Type B pancreatic cell (in vitro differentiated cells): ENCODE measurements at regions not wholly inside any gene's neighbourhood (a gene's known extent, or its start where the extent isn't known, plus 50 kb on each side); places are given as distances from the start of the nearest gene placed in this dataset.

Source experiments
- DNase-seq: peaks from one replicate; pipeline ENCODE4 v3.0.0; 2021; ENCODE audit warnings: mixed read lengths; ENCODE audit not compliant: unreplicated experiment; ENCODE audit errors: extremely low spot score
- H3K27ac Mint-ChIP-seq: 2 replicates; pipeline ENCODE4 v1.8.0; 2021; ENCODE audit warnings: mild to moderate bottlenecking, mixed read lengths
- H3K27me3 Mint-ChIP-seq: 2 replicates; pipeline ENCODE4 v1.8.0; 2021; ENCODE audit warnings: mixed read lengths
- H3K36me3 Mint-ChIP-seq: 2 replicates; pipeline ENCODE4 v1.8.0; 2021; ENCODE audit warnings: mixed read lengths
- H3K4me1 Mint-ChIP-seq: one replicate; pipeline ENCODE4 v1.8.0; 2021; ENCODE audit warnings: mixed read lengths; ENCODE audit not compliant: unreplicated experiment
- H3K4me3 Mint-ChIP-seq: 2 replicates; pipeline ENCODE4 v1.8.0; 2021; ENCODE audit warnings: mild to moderate bottlenecking, mixed read lengths
- H3K9me3 Mint-ChIP-seq: 2 replicates; pipeline ENCODE4 v1.8.0; 2021; ENCODE audit warnings: mixed read lengths
- TF ChIP-seq, protein P1 (sequence below): fragments of 200-600 bp; sonication (generic); conservative IDR thresholded peaks from 2 replicates; pipeline ENCODE4 v1.5.0; 2021; ENCODE audit warnings: antibody characterized with exemption, mild to moderate bottlenecking

DNA sequence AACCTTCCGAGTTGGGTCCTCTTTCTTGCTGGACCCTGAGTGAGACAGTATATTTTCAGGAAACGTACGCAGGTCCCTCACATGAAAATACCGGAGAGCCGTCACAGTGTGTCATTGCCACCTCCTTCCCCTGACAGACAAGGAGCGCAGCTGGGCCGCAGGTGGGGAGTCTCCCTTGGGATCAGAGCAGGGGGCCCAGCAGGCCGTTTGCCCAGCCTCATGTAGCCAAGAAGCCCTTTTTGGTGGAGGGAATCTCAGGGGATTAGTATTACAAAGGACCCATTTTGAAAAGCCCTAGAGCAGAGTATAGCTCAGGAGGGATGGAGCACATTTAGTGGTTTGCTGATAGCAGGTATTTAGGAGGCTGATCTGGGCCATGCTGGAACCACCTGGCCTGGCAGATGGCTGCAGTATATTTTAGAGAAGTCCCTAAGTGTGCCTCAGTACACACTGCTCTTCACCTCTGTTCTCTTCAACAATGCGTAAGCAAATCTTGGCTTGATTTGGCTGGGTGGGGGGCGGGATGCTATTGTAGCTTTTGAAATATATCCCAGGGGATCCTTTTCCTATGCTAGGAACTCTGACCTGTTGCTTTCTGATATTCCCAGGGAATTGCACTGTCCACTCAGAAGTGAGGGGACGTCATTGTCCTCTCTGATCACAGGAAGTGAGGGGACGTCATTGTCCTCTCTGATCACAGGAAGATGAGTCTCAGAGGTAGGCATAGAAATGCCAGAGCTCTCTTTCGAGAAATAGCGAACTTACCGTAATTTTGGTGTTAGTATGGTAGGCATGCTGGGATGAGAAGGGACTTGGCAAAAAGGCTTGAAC, 171.9 kb downstream of the HRH4 start:
- TF ChIP-seq, protein P1, sequence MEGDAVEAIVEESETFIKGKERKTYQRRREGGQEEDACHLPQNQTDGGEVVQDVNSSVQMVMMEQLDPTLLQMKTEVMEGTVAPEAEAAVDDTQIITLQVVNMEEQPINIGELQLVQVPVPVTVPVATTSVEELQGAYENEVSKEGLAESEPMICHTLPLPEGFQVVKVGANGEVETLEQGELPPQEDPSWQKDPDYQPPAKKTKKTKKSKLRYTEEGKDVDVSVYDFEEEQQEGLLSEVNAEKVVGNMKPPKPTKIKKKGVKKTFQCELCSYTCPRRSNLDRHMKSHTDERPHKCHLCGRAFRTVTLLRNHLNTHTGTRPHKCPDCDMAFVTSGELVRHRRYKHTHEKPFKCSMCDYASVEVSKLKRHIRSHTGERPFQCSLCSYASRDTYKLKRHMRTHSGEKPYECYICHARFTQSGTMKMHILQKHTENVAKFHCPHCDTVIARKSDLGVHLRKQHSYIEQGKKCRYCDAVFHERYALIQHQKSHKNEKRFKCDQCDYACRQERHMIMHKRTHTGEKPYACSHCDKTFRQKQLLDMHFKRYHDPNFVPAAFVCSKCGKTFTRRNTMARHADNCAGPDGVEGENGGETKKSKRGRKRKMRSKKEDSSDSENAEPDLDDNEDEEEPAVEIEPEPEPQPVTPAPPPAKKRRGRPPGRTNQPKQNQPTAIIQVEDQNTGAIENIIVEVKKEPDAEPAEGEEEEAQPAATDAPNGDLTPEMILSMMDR, result no peak
- Mint-ChIP-seq H3K9me3 (peaks cover 6% of the 10 kb centered on the region), H3K27ac (no peak overlapping the region), H3K4me3 (no peak overlapping the region), H3K27me3 (peaks cover 4% of the 10 kb centered on the region), H3K4me1 (peaks cover 6% of the 10 kb centered on the region), H3K36me3 (no peaks in the 10 kb centered on the region)
- DNase-seq, result no peak

DNA sequence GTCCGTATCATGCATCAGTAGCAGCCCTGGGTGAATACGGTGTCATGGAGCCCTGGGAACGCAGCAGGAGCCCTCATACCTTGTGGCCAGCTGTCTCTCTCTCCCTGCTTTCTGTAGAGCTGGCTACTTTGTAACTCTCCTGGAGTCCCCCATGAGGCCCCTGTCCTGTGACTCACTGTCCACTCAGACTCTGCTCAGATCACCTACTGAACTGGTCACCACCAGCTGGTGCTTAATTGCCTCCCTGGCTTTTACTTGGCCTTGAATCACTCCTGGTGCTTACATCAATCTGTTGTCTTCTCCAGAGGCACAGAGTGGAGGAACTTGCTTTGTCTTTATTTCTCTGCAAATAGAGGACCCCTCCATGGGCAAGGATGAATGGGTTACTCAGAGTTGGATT, 172.7 kb downstream of the HRH4 start:
- no peak overlapping the region for H3K27ac Mint-ChIP-seq
- peaks cover 4% of the 10 kb centered on the region for H3K27me3 Mint-ChIP-seq
- peaks cover 6% of the 10 kb centered on the region for H3K9me3 Mint-ChIP-seq
- peaks cover 6% of the 10 kb centered on the region for H3K4me1 Mint-ChIP-seq
- no peak overlapping the region for H3K4me3 Mint-ChIP-seq
- DNase-seq, result no peak
- TF ChIP-seq, protein P1, result no peak
- H3K36me3 Mint-ChIP-seq, result no peaks in the 10 kb centered on the region

DNA sequence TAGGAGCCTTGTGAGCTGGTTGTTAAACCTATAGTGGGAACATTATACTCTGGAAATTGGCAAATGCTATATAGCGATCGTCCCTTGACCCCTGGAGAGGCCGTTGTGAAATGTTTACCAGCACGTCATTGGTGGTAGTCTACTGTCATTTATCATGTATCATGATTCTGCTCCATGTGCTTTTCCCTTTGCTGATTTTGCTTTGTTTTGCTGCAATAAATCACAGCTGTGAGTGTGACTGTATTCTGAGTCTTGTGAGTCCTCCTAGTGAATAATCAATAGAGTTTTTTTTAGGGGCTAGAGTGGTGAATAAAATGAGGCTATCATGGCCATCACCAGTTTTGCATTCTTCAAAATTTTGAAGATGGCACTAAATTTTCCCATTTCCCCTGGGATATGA, 189.1 kb downstream of the HRH4 start:
- Mint-ChIP-seq H3K27me3 (no peaks in the 10 kb centered on the region), H3K9me3 (no peaks in the 10 kb centered on the region), H3K36me3 (peaks cover 3% of the 10 kb centered on the region), H3K27ac (no peak overlapping the region), H3K4me1 (no peaks in the 10 kb centered on the region), H3K4me3 (no peak overlapping the region)
- TF ChIP-seq, protein P1, result no peak
- no peak for DNase-seq

DNA sequence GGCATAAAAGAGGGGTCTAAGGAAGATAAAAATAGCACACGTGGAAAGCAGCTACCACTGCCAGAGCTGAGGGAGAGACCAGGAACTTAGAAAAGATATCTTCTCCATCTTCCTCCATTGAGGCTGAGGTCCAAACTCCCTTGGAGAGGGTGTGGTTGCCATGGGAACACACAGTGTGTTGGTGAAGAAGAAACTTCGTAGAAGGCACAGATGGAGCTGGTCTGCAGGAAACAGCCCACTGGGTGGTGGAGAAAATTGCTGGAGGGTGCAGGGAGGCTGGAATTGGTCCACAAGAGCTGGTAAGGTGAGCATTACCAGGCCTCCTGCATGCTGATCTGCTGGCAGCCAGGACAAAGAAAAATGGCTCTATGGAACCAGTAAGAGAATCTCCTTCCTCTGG, 191.0 kb downstream of the HRH4 start:
- no peaks in the 10 kb centered on the region for H3K27me3 Mint-ChIP-seq
- H3K4me1 Mint-ChIP-seq, result peaks cover 10% of the 10 kb centered on the region
- no peak overlapping the region for H3K27ac Mint-ChIP-seq
- no peaks in the 10 kb centered on the region for H3K36me3 Mint-ChIP-seq
- TF ChIP-seq, protein P1, result no peak
- no peak overlapping the region for H3K4me3 Mint-ChIP-seq
- no peak for DNase-seq
- no peaks in the 10 kb centered on the region for H3K9me3 Mint-ChIP-seq

DNA sequence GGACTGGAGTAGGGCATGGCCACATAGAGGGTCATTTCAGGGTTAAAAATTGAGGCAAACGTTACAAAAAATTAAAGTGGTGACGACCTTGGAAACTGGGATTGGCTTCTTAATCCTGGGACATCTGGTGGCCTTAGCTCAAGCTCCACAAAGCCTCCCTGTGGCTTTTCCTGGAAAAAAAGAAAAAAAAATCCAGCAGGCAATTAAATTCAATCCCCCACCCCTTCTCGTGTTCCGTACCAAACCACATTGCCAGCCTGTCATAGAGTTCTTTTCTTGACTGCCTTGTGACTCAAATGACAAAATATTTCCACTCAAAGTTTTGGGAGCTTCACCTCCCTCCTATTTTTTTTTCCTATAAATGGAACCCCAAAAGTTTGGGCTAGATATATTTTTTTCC, 195.6 kb downstream of the HRH4 start:
- peaks cover 16% of the 10 kb centered on the region for H3K4me1 Mint-ChIP-seq
- no peak overlapping the region for H3K27ac Mint-ChIP-seq

More for the DNA sequence above, 195.6 kb downstream of the HRH4 start:
- H3K4me3 Mint-ChIP-seq, result no peak overlapping the region
- H3K36me3 Mint-ChIP-seq, result no peaks in the 10 kb centered on the region
- no peak for DNase-seq
- H3K27me3 Mint-ChIP-seq, result peaks cover 4% of the 10 kb centered on the region
- no peaks in the 10 kb centered on the region for H3K9me3 Mint-ChIP-seq
- TF ChIP-seq, protein P1, result no peak
